Prostate gland (tissue), 2 donors: ENCODE measurements at regions not wholly inside any gene's neighbourhood (a gene's known extent, or its start where the extent isn't known, plus 50 kb on each side); places are given as distances from the start of the nearest gene placed in this dataset.

Experiments used
- CTCF ChIP-seq, 4 experiments: fragments of 200-600 bp in 2 of 4; fragments of 450-650 bp in 2 of 4; sonication (generic) in 2 of 4; IDR thresholded peaks; 1 replicate in 3 of 4; 2 replicates in 1 of 4; pipeline ENCODE4 v1.5.1; 2016 to 2019; ENCODE audit warnings: antibody characterized with exemption in 4 of 4, mild to moderate bottlenecking in 2 of 4, moderate library complexity in 2 of 4
- POLR2AphosphoS5 ChIP-seq: sonication (generic); formaldehyde crosslinking; IDR thresholded peaks from one replicate; pipeline ENCODE4 v1.6.1; 2017; ENCODE audit warnings: antibody characterized with exemption

GRCh38 chr2:56084111-56084901 lies 99.5 kb upstream of the CCDC85A start:
- TF ChIP-seq POLR2AphosphoS5 (no peak), CTCF (IDR thresholded peaks at IDR 0.05) (no peak)
